ENCODE measurements at regions not wholly inside any gene's neighbourhood (a gene's known extent, or its start where the extent isn't known, plus 50 kb on each side); places are given as distances from the start of the nearest gene placed in this dataset.

GRCh38 chr9:13513716-13514444, 234.4 kb upstream of the MPDZ start:
- no peak overlapping the region for H3K9ac ChIP-seq (ENCODE audit: insufficient read depth, low read length)
- H3K4me1 ChIP-seq (ENCODE audit: control insufficient read depth, extremely low read depth, insufficient read depth, low read length): no peaks in the 10 kb centered on the region
- no peaks in the 10 kb centered on the region for H3K36me3 ChIP-seq (ENCODE audit: control insufficient read depth, insufficient read depth, low read length)
- peak in 1 of 2 donors; percentile 6 for DNase-seq (ENCODE audit: low read depth in 2 of 2)
- H3K27ac ChIP-seq (ENCODE audit: insufficient read depth, low read length): no peak overlapping the region
- peak overlapping the region; percentile 84 for H2AFZ ChIP-seq (ENCODE audit: low read length)
- H3K27me3 ChIP-seq (ENCODE audit: control insufficient read depth, insufficient read depth, low read length): no peaks in the 10 kb centered on the region
- no peak overlapping the region for H3K4me2 ChIP-seq (ENCODE audit: extremely low read depth, insufficient read depth, low read length)
- no peaks in the 10 kb centered on the region for H4K20me1 ChIP-seq (ENCODE audit: control insufficient read depth, extremely low read depth, insufficient read depth, low read length)
- TF ChIP-seq EZH2 (IDR thresholded peaks at IDR 0.05; ENCODE audit: low read length, missing control alignments) (no peak), CTCF (conservative IDR thresholded peaks at IDR 0.05 in 1 of 2, IDR thresholded peaks at IDR 0.05 in 1 of 2; ENCODE audit: low read depth in 1 of 2, low read length in 2 of 2) (no peak)
- H3K9me3 ChIP-seq (ENCODE audit: control insufficient read depth, insufficient read depth, low read depth, low read length): no peaks in the 10 kb centered on the region
- no peak overlapping the region for H3K4me3 ChIP-seq (replicated peaks in 1 of 4; ENCODE audit: control extremely low read depth in 1 of 4, insufficient read depth in 1 of 4, low read depth in 3 of 4, low read length in 4 of 4)
- H3K79me2 ChIP-seq (ENCODE audit: control insufficient read depth, insufficient read depth, low read length): no peaks in the 10 kb centered on the region

- Histone ChIP-seq H3K4me3 (replicated peaks in 1 of 4; ENCODE audit: control extremely low read depth in 1 of 4, insufficient read depth in 1 of 4, low read depth in 3 of 4, low read length in 4 of 4) (no peak overlapping the region), H3K9me3 (ENCODE audit: control insufficient read depth, insufficient read depth, low read depth, low read length) (no peaks in the 10 kb centered on the region)
- TF ChIP-seq EZH2 (IDR thresholded peaks at IDR 0.05; ENCODE audit: low read length, missing control alignments) (no peak), CTCF (conservative IDR thresholded peaks at IDR 0.05 in 1 of 2, IDR thresholded peaks at IDR 0.05 in 1 of 2; ENCODE audit: low read depth in 1 of 2, low read length in 2 of 2) (no peak)
These were observed 233.8 kb upstream of the MPDZ start for GRCh38 chr9:13513286-13513685.

GRCh38 chr9:13508681-13509080, 229.2 kb upstream of the MPDZ start:
- TF ChIP-seq CTCF (conservative IDR thresholded peaks at IDR 0.05 in 1 of 2, IDR thresholded peaks at IDR 0.05 in 1 of 2; ENCODE audit: low read depth in 1 of 2, low read length in 2 of 2) (no peak), EZH2 (IDR thresholded peaks at IDR 0.05; ENCODE audit: low read length, missing control alignments) (no peak)
- H3K4me1 ChIP-seq (ENCODE audit: control insufficient read depth, extremely low read depth, insufficient read depth, low read length): no peaks in the 10 kb centered on the region
- no peak overlapping the region for H3K4me2 ChIP-seq (ENCODE audit: extremely low read depth, insufficient read depth, low read length)
- DNase-seq (ENCODE audit: low read depth in 2 of 2): no peak
- no peaks in the 10 kb centered on the region for H4K20me1 ChIP-seq (ENCODE audit: control insufficient read depth, extremely low read depth, insufficient read depth, low read length)
- H3K79me2 ChIP-seq (ENCODE audit: control insufficient read depth, insufficient read depth, low read length): no peaks in the 10 kb centered on the region
- no peak overlapping the region for H2AFZ ChIP-seq (ENCODE audit: low read length)
- no peaks in the 10 kb centered on the region for H3K27me3 ChIP-seq (ENCODE audit: control insufficient read depth, insufficient read depth, low read length)
- no peaks in the 10 kb centered on the region for H3K9me3 ChIP-seq (ENCODE audit: control insufficient read depth, insufficient read depth, low read depth, low read length)
- H3K27ac ChIP-seq (ENCODE audit: insufficient read depth, low read length): no peak overlapping the region
- no peak overlapping the region for H3K9ac ChIP-seq (ENCODE audit: insufficient read depth, low read length)
- H3K4me3 ChIP-seq (replicated peaks in 1 of 4; ENCODE audit: control extremely low read depth in 1 of 4, insufficient read depth in 1 of 4, low read depth in 3 of 4, low read length in 4 of 4): no peak overlapping the region
- no peaks in the 10 kb centered on the region for H3K36me3 ChIP-seq (ENCODE audit: control insufficient read depth, insufficient read depth, low read length)

More at GRCh38 chr9:13513286-13513685, 233.8 kb upstream of the MPDZ start:
- peak in 1 of 2 donors; percentile 8 for DNase-seq (ENCODE audit: low read depth in 2 of 2)
- H3K4me1 ChIP-seq (ENCODE audit: control insufficient read depth, extremely low read depth, insufficient read depth, low read length): no peaks in the 10 kb centered on the region
- no peaks in the 10 kb centered on the region for H4K20me1 ChIP-seq (ENCODE audit: control insufficient read depth, extremely low read depth, insufficient read depth, low read length)
- H3K36me3 ChIP-seq (ENCODE audit: control insufficient read depth, insufficient read depth, low read length): no peaks in the 10 kb centered on the region
- H3K9ac ChIP-seq (ENCODE audit: insufficient read depth, low read length): no peak overlapping the region
- no peak overlapping the region for H3K27ac ChIP-seq (ENCODE audit: insufficient read depth, low read length)
- peak overlapping the region; percentile 84 for H2AFZ ChIP-seq (ENCODE audit: low read length)
- H3K27me3 ChIP-seq (ENCODE audit: control insufficient read depth, insufficient read depth, low read length): no peaks in the 10 kb centered on the region
- H3K4me2 ChIP-seq (ENCODE audit: extremely low read depth, insufficient read depth, low read length): no peak overlapping the region
- H3K79me2 ChIP-seq (ENCODE audit: control insufficient read depth, insufficient read depth, low read length): no peaks in the 10 kb centered on the region
